H9 (cell line): ENCODE measurements at regions not wholly inside any gene's neighbourhood (a gene's known extent, or its start where the extent isn't known, plus 50 kb on each side); places are given as distances from the start of the nearest gene placed in this dataset.

Experiments used
- DNase-seq: peaks from one replicate; pipeline ENCODE4 v3.0.0-alpha.2; 2017
- H2AFZ ChIP-seq: one replicate; pipeline ENCODE4 v1.6.1; 2013; ENCODE audit warnings: mild to moderate bottlenecking, low read length, control low read depth, moderate library complexity
- H2AK5ac ChIP-seq: 2 replicates; pipeline ENCODE4 v1.6.1; 2013; ENCODE audit warnings: low read length, control low read depth, mixed read lengths; ENCODE audit not compliant: insufficient read length
- H2BK120ac ChIP-seq: one replicate; pipeline ENCODE4 v1.6.1; 2013; ENCODE audit warnings: low read depth, mild to moderate bottlenecking, low read length, control low read depth, inconsistent platforms; ENCODE audit not compliant: poor library complexity, severe bottlenecking
- H2BK12ac ChIP-seq: 2 replicates; pipeline ENCODE4 v1.6.1; 2013; ENCODE audit warnings: low read length, control low read depth, mixed read lengths, low read depth; ENCODE audit not compliant: insufficient read length
- H2BK15ac ChIP-seq: 2 replicates; pipeline ENCODE4 v1.6.1; 2013; ENCODE audit warnings: low read depth, low read length, control low read depth
- H2BK20ac ChIP-seq: one replicate; pipeline ENCODE4 v1.6.1; 2013; ENCODE audit warnings: low read depth, mild to moderate bottlenecking, low read length, control low read depth, inconsistent platforms; ENCODE audit not compliant: poor library complexity, severe bottlenecking
- H2BK5ac ChIP-seq: 2 replicates; pipeline ENCODE4 v1.6.1; 2013; ENCODE audit warnings: low read length, control low read depth, mixed read lengths; ENCODE audit not compliant: insufficient read length
- H3K14ac ChIP-seq: 2 replicates; pipeline ENCODE4 v1.6.1; 2013; ENCODE audit warnings: low read length, control low read depth; ENCODE audit not compliant: insufficient read depth
- H3K18ac ChIP-seq: 2 replicates; pipeline ENCODE4 v1.6.1; 2013; ENCODE audit warnings: low read depth, mild to moderate bottlenecking, mixed read lengths, low read length, control low read depth; ENCODE audit not compliant: insufficient read length
- H3K23ac ChIP-seq: 2 replicates; pipeline ENCODE4 v1.6.1; 2013; ENCODE audit warnings: low read length, control low read depth, mixed read lengths, low read depth; ENCODE audit not compliant: insufficient read length
- H3K23me2 ChIP-seq: 2 replicates; pipeline ENCODE4 v1.6.1; 2013; ENCODE audit warnings: low read depth, mild to moderate bottlenecking, mixed read lengths, low read length, control low read depth; ENCODE audit not compliant: insufficient read length, poor library complexity, severe bottlenecking
- H3K27ac ChIP-seq: 2 replicates; pipeline ENCODE4 v1.5.1; 2013; ENCODE audit warnings: low read length, control low read depth, mixed read lengths, low read depth; ENCODE audit not compliant: insufficient read length
- H3K27me3 ChIP-seq: 2 replicates; pipeline ENCODE4 v1.6.1; 2013; ENCODE audit warnings: low read length, control low read depth, inconsistent platforms; ENCODE audit not compliant: insufficient read depth
- H3K4ac ChIP-seq: 2 replicates; pipeline ENCODE4 v1.6.1; 2013; ENCODE audit warnings: low read depth, mild to moderate bottlenecking, control low read depth, inconsistent platforms, low read length, moderate library complexity
- H3K4me1 ChIP-seq: 2 replicates; pipeline ENCODE4 v1.6.1; 2013; ENCODE audit warnings: low read length, control low read depth, inconsistent platforms; ENCODE audit not compliant: insufficient read depth
- H3K4me2 ChIP-seq: 2 replicates; pipeline ENCODE4 v1.6.1; 2013; ENCODE audit warnings: low read length, control low read depth, mixed read lengths; ENCODE audit not compliant: insufficient read length, insufficient read depth
- H3K56ac ChIP-seq: 2 replicates; pipeline ENCODE4 v1.6.1; 2013; ENCODE audit warnings: low read depth, mild to moderate bottlenecking, mixed read lengths, low read length, control low read depth; ENCODE audit not compliant: insufficient read length
- H3K79me1 ChIP-seq: 2 replicates; pipeline ENCODE4 v1.6.1; 2013; ENCODE audit warnings: low read depth, mild to moderate bottlenecking, moderate library complexity, low read length, control low read depth, inconsistent platforms; ENCODE audit not compliant: insufficient read depth, poor library complexity, severe bottlenecking
- H3K79me2 ChIP-seq: 2 replicates; pipeline ENCODE4 v1.6.1; 2013; ENCODE audit warnings: low read length, control low read depth, inconsistent platforms; ENCODE audit not compliant: insufficient read depth
- H3K9ac ChIP-seq: 2 replicates; pipeline ENCODE4 v1.6.1; 2013; ENCODE audit warnings: low read length, control low read depth, mixed read lengths; ENCODE audit not compliant: insufficient read length; ENCODE audit errors: extremely low read depth
- H3K9me3 ChIP-seq: one replicate; pipeline ENCODE4 v1.6.1; 2013; ENCODE audit warnings: low read depth, low read length, inconsistent platforms; ENCODE audit not compliant: control insufficient read depth
- H3T11ph ChIP-seq: one replicate; pipeline ENCODE4 v1.6.1; 2013; ENCODE audit warnings: mild to moderate bottlenecking, low read length, control low read depth, inconsistent platforms
- H4K20me1 ChIP-seq: one replicate; pipeline ENCODE4 v1.6.1; 2013; ENCODE audit not compliant: control insufficient read depth, insufficient read length, insufficient read depth
- H4K5ac ChIP-seq: 2 replicates; pipeline ENCODE4 v1.6.1; 2013; ENCODE audit warnings: low read depth, mild to moderate bottlenecking, mixed read lengths, low read length, control low read depth; ENCODE audit not compliant: insufficient read length
- H4K8ac ChIP-seq: replicated peaks from 2 replicates; pipeline ENCODE4 v1.6.1; 2013; ENCODE audit warnings: low read length, control low read depth, mixed read lengths, low read depth; ENCODE audit not compliant: insufficient read length
- H4K91ac ChIP-seq: 2 replicates; pipeline ENCODE4 v1.6.1; 2013; ENCODE audit warnings: low read depth, mild to moderate bottlenecking, moderate library complexity, mixed read lengths, low read length, control low read depth; ENCODE audit not compliant: insufficient read length
- H3K27ac Mint-ChIP-seq, 3 experiments: 2 replicates in 2 of 3; 3 replicates in 1 of 3; pipeline ENCODE4 v1.8.0; 2020 to 2021; ENCODE audit warnings: mixed read lengths in 3 of 3, mild to moderate bottlenecking in 1 of 3, moderate library complexity in 1 of 3
- H3K27me3 Mint-ChIP-seq: 2 replicates; pipeline ENCODE4 v1.8.0; 2021; ENCODE audit warnings: low read depth, mild to moderate bottlenecking, moderate library complexity, mixed read lengths
- H3K36me3 Mint-ChIP-seq, 3 experiments: 2 replicates in 2 of 3; 3 replicates in 1 of 3; pipeline ENCODE4 v1.8.0; 2020 to 2021; ENCODE audit warnings: low read depth in 3 of 3, mixed read lengths in 3 of 3; ENCODE audit not compliant: insufficient read depth in 1 of 3
- H3K4me1 Mint-ChIP-seq, 2 experiments: 2 replicates each; pipeline ENCODE4 v1.8.0; 2020; ENCODE audit warnings: mixed read lengths in 2 of 2
- H3K4me3 Mint-ChIP-seq, 2 experiments: 2 replicates in 1 of 2; 3 replicates in 1 of 2; pipeline ENCODE4 v1.8.0; 2020 to 2021; ENCODE audit warnings: mild to moderate bottlenecking in 2 of 2, mixed read lengths in 2 of 2, moderate library complexity in 1 of 2
- H3K9me3 Mint-ChIP-seq, 2 experiments: 2 replicates in 1 of 2; 3 replicates in 1 of 2; pipeline ENCODE4 v1.8.0; 2020; ENCODE audit warnings: mild to moderate bottlenecking in 2 of 2, mixed read lengths in 2 of 2, moderate library complexity in 1 of 2
- CTCF ChIP-seq: fragments of 200-600 bp; sonication (generic); conservative IDR thresholded peaks from 3 replicates; pipeline ENCODE4 v1.8.0; 2021; ENCODE audit warnings: antibody characterized with exemption, mild to moderate bottlenecking
- WGBS: extraction: QIAGEN DNeasy Blood & Tissue Kit; methylation state at CpG from one replicate; pipeline ENCODE4 v1.1.7; 2013; ENCODE audit warnings: missing lambda C conversion rate, low lambda C conversion rate, mixed read lengths; ENCODE audit not compliant: insufficient read length; ENCODE audit errors: extremely low coverage; 5-methylcytosine and 5-hydroxymethylcytosine counted together

- H3K4me3 Mint-ChIP-seq = no peak overlapping the region
- H3K9me3 Mint-ChIP-seq = no peaks in the 10 kb centered on the region; a peak in 1 of 5 replicates
- Histone ChIP-seq H3K4me2 (no peak overlapping the region), H2BK120ac (no peak overlapping the region), H3K9ac (no peak overlapping the region), H4K8ac (no peak overlapping the region), H2BK15ac (no peak overlapping the region), H3K23me2 (no peaks in the 10 kb centered on the region), H3K4me1 (peaks cover 6% of the 10 kb centered on the region; the same call in 1 of the 2 replicates), H2BK12ac (no peak overlapping the region), H2BK20ac (no peak overlapping the region), H3K23ac (no peak overlapping the region), H3K4ac (no peak overlapping the region), H3K27me3 (no peaks in the 10 kb centered on the region), H3T11ph (no peak overlapping the region), H4K20me1 (no peaks in the 10 kb centered on the region), H2AFZ (no peak overlapping the region), H4K91ac (no peak overlapping the region), H3K9me3 (no peaks in the 10 kb centered on the region), H4K5ac (no peak overlapping the region), H3K18ac (no peak overlapping the region), H3K79me2 (no peaks in the 10 kb centered on the region), H3K56ac (no peak overlapping the region), H3K14ac (no peak overlapping the region), H2AK5ac (no peak overlapping the region), H3K27ac (no peak overlapping the region), H3K79me1 (no peaks in the 10 kb centered on the region), H2BK5ac (no peak overlapping the region)
- WGBS = no CpG with 5 or more reads among the region's 9 CpGs
- H3K36me3 Mint-ChIP-seq = no peaks in the 10 kb centered on the region
- H3K4me1 Mint-ChIP-seq = peaks cover 11 to 15% of the 10 kb centered on the region in 2 experiments
- DNase-seq = no peak
- no peak overlapping the region for H3K27ac Mint-ChIP-seq
- no peak for TF ChIP-seq CTCF
- no peaks in the 10 kb centered on the region; the same call in 1 of the 2 replicates for H3K27me3 Mint-ChIP-seq
Measured at GRCh38 chr10:30546511-30546910, 83.0 kb downstream of the LYZL2 start.
